ENCODE measurements at regions not wholly inside any gene's neighbourhood (a gene's known extent, or its start where the extent isn't known, plus 50 kb on each side); places are given as distances from the start of the nearest gene placed in this dataset.
"Not testable (repeated sequence)": the region's sequence is repeated elsewhere in the genome, so short reads cannot be mapped to it uniquely, and the experiment has no call there.

- not testable (repeated sequence) for TF ChIP-seq CREB5 (CRISPR knock-in tag; IDR thresholded peaks at IDR 0.05; ENCODE audit: low read depth); PATZ1 (CRISPR knock-in tag; IDR thresholded peaks at IDR 0.05; ENCODE audit: borderline replicate concordance); RARB (CRISPR knock-in tag; IDR thresholded peaks at IDR 0.05); ZFP3 (CRISPR knock-in tag; IDR thresholded peaks at IDR 0.05); ZNF565 (CRISPR knock-in tag; conservative IDR thresholded peaks at IDR 0.05; ENCODE audit: low read depth); ZC3H10 (CRISPR knock-in tag; IDR thresholded peaks at IDR 0.05)
Measured at GRCh38 chr12:54105809-54106208, 52.2 kb downstream of the HOXC4 start.

Data from SK-N-SH treated with all-trans-retinoic acid at 6 μM for 48 hours (cell line).